ENCODE measurements at regions not wholly inside any gene's neighbourhood (a gene's known extent, or its start where the extent isn't known, plus 50 kb on each side); places are given as distances from the start of the nearest gene placed in this dataset.

GRCh38 chr1:217010253-217010652 lies 287.0 kb upstream of the ESRRG start:
- no peak overlapping the region for H3K4me3 ChIP-seq (ENCODE audit: low read depth in 1 of 3, low read length in 3 of 3)
- TF ChIP-seq GABPA (IDR thresholded peaks at IDR 0.05 in 1 of 2, conservative IDR thresholded peaks at IDR 0.05 in 1 of 2): no peak
- TF ChIP-seq YY1 (IDR thresholded peaks at IDR 0.05): no peak
- TF ChIP-seq HNF4G (IDR thresholded peaks at IDR 0.05): no peak
- no peak for TF ChIP-seq HNF4A (conservative IDR thresholded peaks at IDR 0.05)
- TF ChIP-seq FOXA1 (IDR thresholded peaks at IDR 0.05): no peak
- no peak for TF ChIP-seq CTCF (IDR thresholded peaks at IDR 0.05; ENCODE audit: low read depth, low read length, missing input control)
- TF ChIP-seq ZBTB33 (IDR thresholded peaks at IDR 0.05): no peak
- no peak for TF ChIP-seq NR2F2 (IDR thresholded peaks at IDR 0.05)
- no peak for TF ChIP-seq MAX (IDR thresholded peaks at IDR 0.05)
- no peak for TF ChIP-seq RXRA (IDR thresholded peaks at IDR 0.05)
- H3K4me1 ChIP-seq (ENCODE audit: control insufficient read depth in 4 of 4, insufficient read depth in 4 of 4, low read length in 3 of 4): no peaks in the 10 kb centered on the region
- no peaks in the 10 kb centered on the region for H3K36me3 ChIP-seq (ENCODE audit: control insufficient read depth in 4 of 4, insufficient read depth in 3 of 4, low read depth in 1 of 4, low read length in 3 of 4)
- DNase-seq (ENCODE audit: low spot score): no peak
- H3K9ac ChIP-seq (ENCODE audit: low read depth in 1 of 2, low read length in 2 of 2): no peak overlapping the region
- peaks cover 0 to 3% (median 0%) of the 10 kb centered on the region in 4 donors for H3K27me3 ChIP-seq (ENCODE audit: control insufficient read depth in 4 of 4, insufficient read depth in 4 of 4, low read length in 3 of 4)
- WGBS: 79% methylated on average over 2 of the region's 2 CpGs
- no peak overlapping the region for H3K27ac ChIP-seq (ENCODE audit: low read depth in 1 of 2, low read length in 2 of 2)
- H3K9me3 ChIP-seq (ENCODE audit: control insufficient read depth in 4 of 4, low read length in 3 of 4): no peaks in the 10 kb centered on the region

GRCh38 chr1:217009376-217009775 lies 286.1 kb upstream of the ESRRG start:
- Histone ChIP-seq H3K4me3 (ENCODE audit: low read depth in 1 of 3, low read length in 3 of 3) (no peak overlapping the region), H3K27me3 (ENCODE audit: control insufficient read depth in 4 of 4, insufficient read depth in 4 of 4, low read length in 3 of 4) (peaks cover 0 to 3% (median 0%) of the 10 kb centered on the region in 4 donors), H3K36me3 (ENCODE audit: control insufficient read depth in 4 of 4, insufficient read depth in 3 of 4, low read depth in 1 of 4, low read length in 3 of 4) (no peaks in the 10 kb centered on the region), H3K4me1 (ENCODE audit: control insufficient read depth in 4 of 4, insufficient read depth in 4 of 4, low read length in 3 of 4) (no peaks in the 10 kb centered on the region), H3K9ac (ENCODE audit: low read depth in 1 of 2, low read length in 2 of 2) (no peak overlapping the region), H3K9me3 (ENCODE audit: control insufficient read depth in 4 of 4, low read length in 3 of 4) (no peaks in the 10 kb centered on the region), H3K27ac (ENCODE audit: low read depth in 1 of 2, low read length in 2 of 2) (no peak overlapping the region)
- no peak for DNase-seq (ENCODE audit: low spot score)
- WGBS: 40% methylated on average over 1 of the region's 1 CpG
- TF ChIP-seq EGR1 (IDR thresholded peaks at IDR 0.05; ENCODE audit: low read depth in 2 of 2): no peak
- no peak for TF ChIP-seq NR2F2 (IDR thresholded peaks at IDR 0.05)
- no peak for TF ChIP-seq SP1 (IDR thresholded peaks at IDR 0.05)
- TF ChIP-seq RAD21 (IDR thresholded peaks at IDR 0.05): no peak
- no peak for TF ChIP-seq TAF1 (conservative IDR thresholded peaks at IDR 0.05)
- no peak for TF ChIP-seq GABPA (IDR thresholded peaks at IDR 0.05 in 1 of 2, conservative IDR thresholded peaks at IDR 0.05 in 1 of 2)
- TF ChIP-seq HNF4A (conservative IDR thresholded peaks at IDR 0.05): no peak
- TF ChIP-seq REST (IDR thresholded peaks at IDR 0.05): no peak
- no peak for TF ChIP-seq ZBTB33 (IDR thresholded peaks at IDR 0.05)
- no peak for TF ChIP-seq JUND (IDR thresholded peaks at IDR 0.05)
- no peak for TF ChIP-seq HNF4G (IDR thresholded peaks at IDR 0.05)
- no peak for TF ChIP-seq FOXA2 (IDR thresholded peaks at IDR 0.05)
- no peak for TF ChIP-seq FOXA1 (IDR thresholded peaks at IDR 0.05)
- TF ChIP-seq YY1 (IDR thresholded peaks at IDR 0.05): no peak
- no peak for TF ChIP-seq ATF3 (IDR thresholded peaks at IDR 0.05)
- no peak for TF ChIP-seq RXRA (IDR thresholded peaks at IDR 0.05)
- no peak for TF ChIP-seq CTCF (IDR thresholded peaks at IDR 0.05; ENCODE audit: low read depth, low read length, missing input control)
